Stomach smooth muscle (tissue), 2 donors: ENCODE measurements at regions not wholly inside any gene's neighbourhood (a gene's known extent, or its start where the extent isn't known, plus 50 kb on each side); places are given as distances from the start of the nearest gene placed in this dataset.

Experiments used
- H3K27ac ChIP-seq: one replicate; pipeline ENCODE4 v1.7.0; 2013; ENCODE audit warnings: mild to moderate bottlenecking, low read length, inconsistent platforms
- H3K27me3 ChIP-seq, 2 donors: one replicate each; pipeline ENCODE4 v1.7.0; 2013; ENCODE audit warnings: low read length in 2 of 2; ENCODE audit not compliant: insufficient read depth in 2 of 2, control insufficient read depth in 1 of 2
- H3K36me3 ChIP-seq, 2 donors: one replicate each; pipeline ENCODE4 v1.7.0; 2013; ENCODE audit warnings: low read length in 2 of 2; ENCODE audit not compliant: control insufficient read depth in 2 of 2, insufficient read depth in 2 of 2
- H3K4me1 ChIP-seq: one replicate; pipeline ENCODE4 v1.7.0; 2013; ENCODE audit warnings: low read length; ENCODE audit not compliant: control insufficient read depth, insufficient read depth
- H3K4me3 ChIP-seq, 2 donors: one replicate each; pipeline ENCODE4 v1.7.0; 2013; ENCODE audit warnings: low read length in 2 of 2
- H3K9ac ChIP-seq, 2 donors: one replicate each; pipeline ENCODE4 v1.7.0; 2013; ENCODE audit warnings: low read length in 2 of 2, mild to moderate bottlenecking in 1 of 2
- H3K9me3 ChIP-seq, 2 donors: one replicate each; pipeline ENCODE4 v1.7.0; 2013; ENCODE audit warnings: low read length in 2 of 2; ENCODE audit not compliant: control insufficient read depth in 2 of 2
- donor health status: healthy.
- donor health status: Pancreatic carcinoma.

GRCh38 chr2:189367343-189367742 is 73.9 kb upstream of the WDR75 start:
- Histone ChIP-seq H3K36me3 (no peaks in the 10 kb centered on the region), H3K9ac (no peak overlapping the region), H3K9me3 (no peaks in the 10 kb centered on the region), H3K27me3 (no peaks in the 10 kb centered on the region), H3K27ac (no peak overlapping the region), H3K4me1 (no peaks in the 10 kb centered on the region), H3K4me3 (no peak overlapping the region)

GRCh38 chr2:189369566-189369965 is 71.7 kb upstream of the WDR75 start:
- H3K4me1 ChIP-seq = no peaks in the 10 kb centered on the region
- no peaks in the 10 kb centered on the region for H3K9me3 ChIP-seq
- H3K36me3 ChIP-seq = no peaks in the 10 kb centered on the region
- no peaks in the 10 kb centered on the region for H3K27me3 ChIP-seq
- no peak overlapping the region for H3K4me3 ChIP-seq
- H3K27ac ChIP-seq = no peak overlapping the region
- no peak overlapping the region for H3K9ac ChIP-seq

- Histone ChIP-seq H3K4me1 (no peaks in the 10 kb centered on the region), H3K27ac (no peak overlapping the region), H3K4me3 (no peak overlapping the region), H3K36me3 (no peaks in the 10 kb centered on the region), H3K9me3 (no peaks in the 10 kb centered on the region), H3K9ac (no peak overlapping the region), H3K27me3 (no peaks in the 10 kb centered on the region)
These were observed 70.6 kb upstream of the WDR75 start for GRCh38 chr2:189370719-189371118.

- no peaks in the 10 kb centered on the region for H3K9me3 ChIP-seq
- no peak overlapping the region for H3K27ac ChIP-seq
- H3K4me3 ChIP-seq = no peak overlapping the region
- no peak overlapping the region for H3K9ac ChIP-seq
- no peaks in the 10 kb centered on the region for H3K36me3 ChIP-seq
- no peaks in the 10 kb centered on the region for H3K4me1 ChIP-seq
- no peaks in the 10 kb centered on the region for H3K27me3 ChIP-seq
These were observed 68.5 kb upstream of the WDR75 start for GRCh38 chr2:189372688-189373257.

GRCh38 chr2:189374481-189374880 is 66.8 kb upstream of the WDR75 start:
- Histone ChIP-seq H3K27ac (no peak overlapping the region), H3K4me3 (no peak overlapping the region), H3K36me3 (no peaks in the 10 kb centered on the region), H3K4me1 (no peaks in the 10 kb centered on the region), H3K27me3 (no peaks in the 10 kb centered on the region), H3K9me3 (no peaks in the 10 kb centered on the region), H3K9ac (no peak overlapping the region)

GRCh38 chr2:189375842-189376241 is 65.4 kb upstream of the WDR75 start:
- Histone ChIP-seq H3K27me3 (no peaks in the 10 kb centered on the region), H3K4me3 (no peak overlapping the region), H3K36me3 (no peaks in the 10 kb centered on the region), H3K9me3 (no peaks in the 10 kb centered on the region), H3K4me1 (no peaks in the 10 kb centered on the region), H3K9ac (no peak overlapping the region), H3K27ac (no peak overlapping the region)

- Histone ChIP-seq H3K36me3 (no peaks in the 10 kb centered on the region), H3K27me3 (no peaks in the 10 kb centered on the region), H3K27ac (no peak overlapping the region), H3K4me1 (no peaks in the 10 kb centered on the region), H3K4me3 (no peak overlapping the region), H3K9me3 (no peaks in the 10 kb centered on the region), H3K9ac (no peak overlapping the region)
These were observed 62.0 kb upstream of the WDR75 start for GRCh38 chr2:189379287-189379630.

- Histone ChIP-seq H3K4me3 (no peak overlapping the region), H3K9ac (no peak overlapping the region), H3K36me3 (no peaks in the 10 kb centered on the region), H3K27ac (no peak overlapping the region), H3K9me3 (no peaks in the 10 kb centered on the region), H3K27me3 (no peaks in the 10 kb centered on the region), H3K4me1 (no peaks in the 10 kb centered on the region)
These were observed 61.5 kb upstream of the WDR75 start for GRCh38 chr2:189379731-189380261.

- Histone ChIP-seq H3K4me3 (no peak overlapping the region), H3K4me1 (no peaks in the 10 kb centered on the region), H3K9me3 (no peaks in the 10 kb centered on the region), H3K27me3 (no peaks in the 10 kb centered on the region), H3K36me3 (no peaks in the 10 kb centered on the region), H3K27ac (no peak overlapping the region), H3K9ac (no peak overlapping the region)
These were observed 58.6 kb upstream of the WDR75 start for GRCh38 chr2:189382668-189383067.

- Histone ChIP-seq H3K9ac (no peak overlapping the region), H3K27me3 (no peaks in the 10 kb centered on the region), H3K27ac (no peak overlapping the region), H3K4me1 (no peaks in the 10 kb centered on the region), H3K36me3 (no peaks in the 10 kb centered on the region), H3K9me3 (no peaks in the 10 kb centered on the region), H3K4me3 (no peak overlapping the region)
These were observed 54.5 kb upstream of the WDR75 start for GRCh38 chr2:189386741-189387140.

- Histone ChIP-seq H3K9ac (no peak overlapping the region), H3K36me3 (no peaks in the 10 kb centered on the region), H3K27me3 (no peaks in the 10 kb centered on the region), H3K9me3 (no peaks in the 10 kb centered on the region), H3K4me3 (no peak overlapping the region), H3K4me1 (no peaks in the 10 kb centered on the region), H3K27ac (no peak overlapping the region)
These were observed 50.1 kb upstream of the WDR75 start for GRCh38 chr2:189391201-189391600.
